Testis (tissue), 2 donors: ENCODE measurements at regions not wholly inside any gene's neighbourhood (a gene's known extent, or its start where the extent isn't known, plus 50 kb on each side); places are given as distances from the start of the nearest gene placed in this dataset.

Source experiments
- CTCF ChIP-seq, 3 experiments: fragments of 450-650 bp in 2 of 3; fragments of 200-600 bp in 1 of 3; sonication (generic) in 1 of 3; IDR thresholded peaks; one replicate each; pipeline ENCODE4 v1.5.1; 2016 to 2019; ENCODE audit warnings: antibody characterized with exemption in 3 of 3, mild to moderate bottlenecking in 2 of 3, moderate library complexity in 1 of 3
- POLR2A ChIP-seq: fragments of 450-650 bp; IDR thresholded peaks from one replicate; pipeline ENCODE4 v1.6.1; 2017; ENCODE audit warnings: antibody characterized with exemption, mild to moderate bottlenecking, moderate library complexity

- no peak for TF ChIP-seq POLR2A
- TF ChIP-seq CTCF (IDR thresholded peaks at IDR 0.05), result no peak
Observed at GRCh38 chr1:14495996-14496395, 102.5 kb upstream of the KAZN start.
